SK-N-SH (cell line): ENCODE measurements at regions not wholly inside any gene's neighbourhood (a gene's known extent, or its start where the extent isn't known, plus 50 kb on each side); places are given as distances from the start of the nearest gene placed in this dataset.

Experiments
- CTCF ChIA-PET: fragments of 300-600, 350-600 bp; formaldehyde crosslinking; extraction: SDS; loops from one replicate; lab custom pipeline; 2021; lab: Yijun Ruan, JAX
- POLR2A ChIA-PET: fragments of 350-600 bp; sonication (Branson Sonifier 250); formaldehyde crosslinking; extraction: SDS; loops from one replicate; lab custom pipeline; 2020; ENCODE audit warnings: antibody characterized with exemption, inconsistent platforms; lab: Yijun Ruan, JAX
- DNase-seq: peaks from one replicate; pipeline ENCODE4 v3.0.0; 2012
- H2AFZ ChIP-seq: fragments of 200-600 bp; sonication (generic); 2 replicates; pipeline ENCODE4 v1.8.1; 2016; ENCODE audit warnings: antibody characterized with exemption, mild to moderate bottlenecking, low read depth
- H3F3A ChIP-seq: fragments of 200-600 bp; sonication (generic); replicated peaks from 2 replicates; pipeline ENCODE3; 2016; ENCODE audit warnings: antibody characterized with exemption, mild to moderate bottlenecking; ENCODE audit not compliant: insufficient read depth
- H3K27ac ChIP-seq, 2 experiments: fragments of 200-500 bp in 1 of 2; fragments of 200-600 bp in 1 of 2; sonication (Bioruptor generic) in 1 of 2; sonication (generic), shearing (Covaris generic) in 1 of 2; 2 replicates each; pipeline versions ENCODE4 v1.5.1 to v1.6.1; 2014 to 2016; ENCODE audit warnings: low read depth in 2 of 2, inconsistent platforms in 1 of 2, low read length in 1 of 2, mild to moderate bottlenecking in 1 of 2, mixed read lengths in 1 of 2
- H3K27me3 ChIP-seq: fragments of 200-600 bp; sonication (generic), shearing (Covaris generic); 2 replicates; pipeline ENCODE4 v1.6.1; 2016; ENCODE audit warnings: mixed run types; ENCODE audit not compliant: insufficient read depth
- H3K36me3 ChIP-seq, 2 experiments: fragments of 200-500 bp in 1 of 2; fragments of 200-600 bp in 1 of 2; sonication (Bioruptor generic) in 1 of 2; sonication (generic) in 1 of 2; replicated peaks in 1 of 2; 2 replicates each; pipeline versions ENCODE3 to v1.5.1; 2014 to 2016; ENCODE audit warnings: low read length in 1 of 2, mild to moderate bottlenecking in 1 of 2; ENCODE audit not compliant: insufficient read depth in 2 of 2, control insufficient read depth in 1 of 2
- H3K4me1 ChIP-seq, 2 experiments: fragments of 200-500 bp in 1 of 2; fragments of 200-600 bp in 1 of 2; sonication (Bioruptor generic) in 1 of 2; sonication (generic), shearing (Covaris generic) in 1 of 2; 2 replicates each; pipeline versions ENCODE4 v1.5.1 to v1.6.1; 2014 to 2016; ENCODE audit warnings: low read depth in 1 of 2, low read length in 1 of 2, mixed run types in 1 of 2; ENCODE audit not compliant: insufficient read depth in 2 of 2, control insufficient read depth in 1 of 2
- H3K4me2 ChIP-seq: fragments of 200-600 bp; sonication (generic), shearing (Covaris generic); 2 replicates; pipeline ENCODE4 v1.6.1; 2017; ENCODE audit warnings: mixed run types
- H3K4me3 ChIP-seq, 2 experiments: fragments of 200-500 bp in 1 of 2; fragments of 200-600 bp in 1 of 2; sonication (Bioruptor generic) in 1 of 2; sonication (generic), shearing (Covaris generic) in 1 of 2; 2 replicates each; pipeline versions ENCODE4 v1.5.1 to v1.8.1; 2014 to 2016; ENCODE audit warnings: low read depth in 2 of 2, inconsistent platforms in 1 of 2, low read length in 1 of 2, mild to moderate bottlenecking in 1 of 2, mixed read lengths in 1 of 2, moderate library complexity in 1 of 2
- H3K79me2 ChIP-seq: fragments of 200-600 bp; sonication (generic); 2 replicates; pipeline ENCODE4 v1.8.1; 2017; ENCODE audit warnings: mild to moderate bottlenecking; ENCODE audit not compliant: insufficient read depth
- H3K9ac ChIP-seq: fragments of 200-600 bp; sonication (generic); 2 replicates; pipeline ENCODE4 v1.6.1; 2017; ENCODE audit warnings: mixed run types
- H3K9me2 ChIP-seq: fragments of 200-600 bp; sonication (generic); 2 replicates; pipeline ENCODE4 v1.6.1; 2017; ENCODE audit warnings: mixed run types
- H3K9me3 ChIP-seq: fragments of 200-600 bp; sonication (generic); 2 replicates; pipeline ENCODE4 v1.6.1; 2017; ENCODE audit warnings: mixed run types, mild to moderate bottlenecking, moderate library complexity
- H4K20me1 ChIP-seq: fragments of 200-600 bp; sonication (generic); 2 replicates; pipeline ENCODE4 v1.6.1; 2017; ENCODE audit warnings: mild to moderate bottlenecking, mixed run types; ENCODE audit not compliant: insufficient read depth
- ELF1 ChIP-seq: IDR thresholded peaks from 2 replicates; pipeline ENCODE4 v1.4.0; 2012
- EP300 ChIP-seq, 2 experiments: IDR thresholded peaks; 2 replicates each; pipeline versions ENCODE4 v1.4.0 to v1.6.1; 2012; ENCODE audit warnings: borderline replicate concordance in 1 of 2, low read depth in 1 of 2, low read length in 1 of 2
- FOXM1 ChIP-seq: IDR thresholded peaks from 2 replicates; pipeline ENCODE4 v1.4.0; 2012; ENCODE audit warnings: low read depth, mild to moderate bottlenecking
- GABPA ChIP-seq: IDR thresholded peaks from 2 replicates; pipeline ENCODE4 v1.4.0; 2012; ENCODE audit warnings: low read depth, mild to moderate bottlenecking
- GATA2 ChIP-seq: sonication (generic); formaldehyde crosslinking; IDR thresholded peaks from 2 replicates; pipeline ENCODE4 v1.5.0; 2020; ENCODE audit warnings: mild to moderate bottlenecking, missing genetic modification reagents
- MEF2A ChIP-seq: IDR thresholded peaks from 2 replicates; pipeline ENCODE4 v1.4.0; 2012; ENCODE audit warnings: low read depth, borderline replicate concordance
- NRF1 ChIP-seq: IDR thresholded peaks from 2 replicates; pipeline ENCODE4 v1.6.1; 2012; ENCODE audit warnings: low read depth, mild to moderate bottlenecking, low read length
- RAD21 ChIP-seq: IDR thresholded peaks from 2 replicates; pipeline ENCODE4 v1.6.1; 2012; ENCODE audit warnings: mild to moderate bottlenecking, low read length
- RFX5 ChIP-seq: IDR thresholded peaks from 2 replicates; pipeline ENCODE4 v1.6.1; 2012; ENCODE audit warnings: mild to moderate bottlenecking, improper control_type of control experiment, low read length
- RXRA ChIP-seq: IDR thresholded peaks from 2 replicates; pipeline ENCODE4 v1.4.0; 2012; ENCODE audit warnings: low read depth, mild to moderate bottlenecking, borderline replicate concordance
- SIN3A ChIP-seq: IDR thresholded peaks from 2 replicates; pipeline ENCODE4 v1.6.1; 2012; ENCODE audit warnings: low read depth, mild to moderate bottlenecking, low read length, moderate library complexity, borderline replicate concordance
- TCF12 ChIP-seq: IDR thresholded peaks from 2 replicates; pipeline ENCODE4 v1.4.0; 2012
- WGBS: methylation state at CpG from one replicate; pipeline ENCODE4 v1.1.6; 2017; ENCODE audit warnings: low lambda C conversion rate; 5-methylcytosine and 5-hydroxymethylcytosine counted together
- TF ChIP-seq, protein P1 (sequence below): IDR thresholded peaks from 2 replicates; pipeline ENCODE4 v1.4.0; 2012; ENCODE audit warnings: low read depth
- TF ChIP-seq, protein P2 (sequence below): fragments of 150-350 bp; IDR thresholded peaks from 2 replicates; pipeline ENCODE4 v1.6.1; 2016; ENCODE audit warnings: mild to moderate bottlenecking, low read depth, low read length
- TF ChIP-seq, protein P3 (sequence below): IDR thresholded peaks from 2 replicates; pipeline ENCODE4 v1.4.0; 2012; ENCODE audit warnings: low read depth, borderline replicate concordance
- TF ChIP-seq, protein P4 (sequence below): fragments of 150-350 bp; IDR thresholded peaks from 2 replicates; pipeline ENCODE4 v1.6.1; 2017; ENCODE audit warnings: antibody characterized with exemption, low read length, low read depth, borderline replicate concordance
- TF ChIP-seq, protein P5 (sequence below): IDR thresholded peaks from 2 replicates; pipeline ENCODE4 v1.6.1; 2012; ENCODE audit warnings: mild to moderate bottlenecking, low read depth, low read length, moderate library complexity
- TF ChIP-seq, protein P6 (sequence below): fragments of 200-600 bp; sonication (generic); IDR thresholded peaks from 2 replicates; pipeline ENCODE4 v1.6.1; 2017; ENCODE audit warnings: antibody characterized with exemption, mild to moderate bottlenecking, moderate library complexity

DNA sequence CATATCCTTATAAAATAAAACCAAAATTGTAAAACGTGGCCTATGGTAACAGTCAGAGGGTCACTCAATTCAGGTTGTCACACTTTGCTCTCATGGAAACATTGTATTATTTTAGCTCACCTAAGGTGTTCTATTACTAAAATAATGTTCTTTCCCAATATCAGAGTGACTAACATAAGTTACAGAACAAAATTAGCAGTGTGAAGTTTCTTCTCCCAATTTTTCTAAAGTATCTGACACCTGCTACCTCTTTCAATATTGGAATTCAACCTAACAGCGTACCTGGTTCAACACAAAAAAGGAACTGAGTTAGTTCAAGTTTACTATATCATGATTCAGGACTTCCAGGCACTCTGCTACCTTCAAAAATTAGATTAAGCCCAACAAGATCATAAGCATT, 190.4 kb downstream of the ZEB2 start:
- Histone ChIP-seq H3F3A (peaks cover 11% of the 10 kb centered on the region), H3K9me2 (no peaks in the 10 kb centered on the region), H3K9me3 (no peaks in the 10 kb centered on the region), H3K4me2 (no peak overlapping the region)
- CTCF ChIA-PET, result interaction anchor here (0.6 kb wide), 1 partner anchor 40 kb away, joined by 3 read pairs; no protein-coding TSS in a partner anchor
- no peak for DNase-seq
- TF ChIP-seq GATA2 (no peak), RAD21 (no peak), RFX5 (no peak), FOXM1 (no peak), NRF1 (no peak), MEF2A (no peak), RXRA (no peak)
- TF ChIP-seq, protein P1, sequence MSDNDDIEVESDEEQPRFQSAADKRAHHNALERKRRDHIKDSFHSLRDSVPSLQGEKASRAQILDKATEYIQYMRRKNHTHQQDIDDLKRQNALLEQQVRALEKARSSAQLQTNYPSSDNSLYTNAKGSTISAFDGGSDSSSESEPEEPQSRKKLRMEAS, result no peak
- TF ChIP-seq, protein P2, sequence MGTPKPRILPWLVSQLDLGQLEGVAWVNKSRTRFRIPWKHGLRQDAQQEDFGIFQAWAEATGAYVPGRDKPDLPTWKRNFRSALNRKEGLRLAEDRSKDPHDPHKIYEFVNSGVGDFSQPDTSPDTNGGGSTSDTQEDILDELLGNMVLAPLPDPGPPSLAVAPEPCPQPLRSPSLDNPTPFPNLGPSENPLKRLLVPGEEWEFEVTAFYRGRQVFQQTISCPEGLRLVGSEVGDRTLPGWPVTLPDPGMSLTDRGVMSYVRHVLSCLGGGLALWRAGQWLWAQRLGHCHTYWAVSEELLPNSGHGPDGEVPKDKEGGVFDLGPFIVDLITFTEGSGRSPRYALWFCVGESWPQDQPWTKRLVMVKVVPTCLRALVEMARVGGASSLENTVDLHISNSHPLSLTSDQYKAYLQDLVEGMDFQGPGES, result no peak
- TF ChIP-seq, all 33 proteins: peak for 0
- no peaks in the 10 kb centered on the region for H3K36me3 ChIP-seq
- no peak overlapping the region for H2AFZ ChIP-seq
- H3K9ac ChIP-seq, result no peak overlapping the region
- POLR2A ChIA-PET, result no interaction called here
- 90% methylated on average over 2 of the region's 2 CpGs for WGBS
- H3K27me3 ChIP-seq, result no peaks in the 10 kb centered on the region
- no peak overlapping the region for H3K27ac ChIP-seq
- no peak overlapping the region for H3K4me3 ChIP-seq
- peaks cover 11% of the 10 kb centered on the region for H3K79me2 ChIP-seq
- H4K20me1 ChIP-seq, result no peaks in the 10 kb centered on the region
- H3K4me1 ChIP-seq, result peaks cover 0 to 4% of the 10 kb centered on the region in 2 experiments; a peak in 3 of 4 replicates

DNA sequence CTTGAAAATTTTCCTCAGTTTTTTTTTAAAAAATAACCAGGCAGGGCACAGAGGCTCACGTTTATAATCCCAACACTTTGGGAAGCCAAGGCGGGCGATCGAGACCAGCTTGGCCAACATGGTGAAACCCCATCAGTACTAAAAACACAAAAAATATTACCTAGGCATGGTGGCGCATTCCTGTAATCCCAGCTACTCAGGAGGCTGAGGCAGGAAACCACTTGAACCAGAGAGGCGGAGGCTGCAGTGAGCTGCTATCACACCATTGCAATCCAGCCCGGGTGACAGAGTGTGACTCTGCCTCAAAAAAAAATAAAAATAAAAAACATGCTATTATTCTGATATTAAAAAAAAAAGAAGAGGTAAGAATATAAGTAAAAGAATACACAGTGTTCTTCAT, 191.0 kb downstream of the ZEB2 start:
- no peak overlapping the region for H3K4me3 ChIP-seq
- H4K20me1 ChIP-seq, result no peaks in the 10 kb centered on the region
- H3K9me2 ChIP-seq, result no peaks in the 10 kb centered on the region
- no peaks in the 10 kb centered on the region for H3K27me3 ChIP-seq
- H3K4me2 ChIP-seq, result no peak overlapping the region
- H3K9me3 ChIP-seq, result no peaks in the 10 kb centered on the region
- peaks cover 0 to 4% of the 10 kb centered on the region in 2 experiments; a peak in 3 of 4 replicates for H3K4me1 ChIP-seq
- 90% methylated on average over 7 of the region's 7 CpGs for WGBS
- peaks cover 11% of the 10 kb centered on the region for H3K79me2 ChIP-seq
- POLR2A ChIA-PET, result no interaction called here
- peaks cover 11% of the 10 kb centered on the region for H3F3A ChIP-seq
- no peak overlapping the region for H3K27ac ChIP-seq
- CTCF ChIA-PET, result interaction anchor here (0.6 to 0.7 kb wide), 2 partner anchors 39 to 1554 kb away, joined by 3 read pairs; no protein-coding TSS in a partner anchor
- H2AFZ ChIP-seq, result no peak overlapping the region
- no peak overlapping the region for H3K9ac ChIP-seq
- no peak for DNase-seq
- H3K36me3 ChIP-seq, result no peaks in the 10 kb centered on the region
- TF ChIP-seq, protein P3, sequence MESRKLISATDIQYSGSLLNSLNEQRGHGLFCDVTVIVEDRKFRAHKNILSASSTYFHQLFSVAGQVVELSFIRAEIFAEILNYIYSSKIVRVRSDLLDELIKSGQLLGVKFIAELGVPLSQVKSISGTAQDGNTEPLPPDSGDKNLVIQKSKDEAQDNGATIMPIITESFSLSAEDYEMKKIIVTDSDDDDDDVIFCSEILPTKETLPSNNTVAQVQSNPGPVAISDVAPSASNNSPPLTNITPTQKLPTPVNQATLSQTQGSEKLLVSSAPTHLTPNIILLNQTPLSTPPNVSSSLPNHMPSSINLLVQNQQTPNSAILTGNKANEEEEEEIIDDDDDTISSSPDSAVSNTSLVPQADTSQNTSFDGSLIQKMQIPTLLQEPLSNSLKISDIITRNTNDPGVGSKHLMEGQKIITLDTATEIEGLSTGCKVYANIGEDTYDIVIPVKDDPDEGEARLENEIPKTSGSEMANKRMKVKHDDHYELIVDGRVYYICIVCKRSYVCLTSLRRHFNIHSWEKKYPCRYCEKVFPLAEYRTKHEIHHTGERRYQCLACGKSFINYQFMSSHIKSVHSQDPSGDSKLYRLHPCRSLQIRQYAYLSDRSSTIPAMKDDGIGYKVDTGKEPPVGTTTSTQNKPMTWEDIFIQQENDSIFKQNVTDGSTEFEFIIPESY, result no peak
- TF ChIP-seq EP300 (IDR thresholded peaks at IDR 0.05; ENCODE audit: borderline replicate concordance in 1 of 2, low read depth in 1 of 2, low read length in 1 of 2), result no peak
- TF ChIP-seq, protein P4, sequence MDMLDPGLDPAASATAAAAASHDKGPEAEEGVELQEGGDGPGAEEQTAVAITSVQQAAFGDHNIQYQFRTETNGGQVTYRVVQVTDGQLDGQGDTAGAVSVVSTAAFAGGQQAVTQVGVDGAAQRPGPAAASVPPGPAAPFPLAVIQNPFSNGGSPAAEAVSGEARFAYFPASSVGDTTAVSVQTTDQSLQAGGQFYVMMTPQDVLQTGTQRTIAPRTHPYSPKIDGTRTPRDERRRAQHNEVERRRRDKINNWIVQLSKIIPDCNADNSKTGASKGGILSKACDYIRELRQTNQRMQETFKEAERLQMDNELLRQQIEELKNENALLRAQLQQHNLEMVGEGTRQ, result no peak
- no peak for TF ChIP-seq RAD21
- no peak for TF ChIP-seq GABPA
- no peak for TF ChIP-seq RXRA
- no peak for TF ChIP-seq SIN3A
- no peak for TF ChIP-seq FOXM1
- TF ChIP-seq, protein P5, sequence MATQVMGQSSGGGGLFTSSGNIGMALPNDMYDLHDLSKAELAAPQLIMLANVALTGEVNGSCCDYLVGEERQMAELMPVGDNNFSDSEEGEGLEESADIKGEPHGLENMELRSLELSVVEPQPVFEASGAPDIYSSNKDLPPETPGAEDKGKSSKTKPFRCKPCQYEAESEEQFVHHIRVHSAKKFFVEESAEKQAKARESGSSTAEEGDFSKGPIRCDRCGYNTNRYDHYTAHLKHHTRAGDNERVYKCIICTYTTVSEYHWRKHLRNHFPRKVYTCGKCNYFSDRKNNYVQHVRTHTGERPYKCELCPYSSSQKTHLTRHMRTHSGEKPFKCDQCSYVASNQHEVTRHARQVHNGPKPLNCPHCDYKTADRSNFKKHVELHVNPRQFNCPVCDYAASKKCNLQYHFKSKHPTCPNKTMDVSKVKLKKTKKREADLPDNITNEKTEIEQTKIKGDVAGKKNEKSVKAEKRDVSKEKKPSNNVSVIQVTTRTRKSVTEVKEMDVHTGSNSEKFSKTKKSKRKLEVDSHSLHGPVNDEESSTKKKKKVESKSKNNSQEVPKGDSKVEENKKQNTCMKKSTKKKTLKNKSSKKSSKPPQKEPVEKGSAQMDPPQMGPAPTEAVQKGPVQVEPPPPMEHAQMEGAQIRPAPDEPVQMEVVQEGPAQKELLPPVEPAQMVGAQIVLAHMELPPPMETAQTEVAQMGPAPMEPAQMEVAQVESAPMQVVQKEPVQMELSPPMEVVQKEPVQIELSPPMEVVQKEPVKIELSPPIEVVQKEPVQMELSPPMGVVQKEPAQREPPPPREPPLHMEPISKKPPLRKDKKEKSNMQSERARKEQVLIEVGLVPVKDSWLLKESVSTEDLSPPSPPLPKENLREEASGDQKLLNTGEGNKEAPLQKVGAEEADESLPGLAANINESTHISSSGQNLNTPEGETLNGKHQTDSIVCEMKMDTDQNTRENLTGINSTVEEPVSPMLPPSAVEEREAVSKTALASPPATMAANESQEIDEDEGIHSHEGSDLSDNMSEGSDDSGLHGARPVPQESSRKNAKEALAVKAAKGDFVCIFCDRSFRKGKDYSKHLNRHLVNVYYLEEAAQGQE, result no peak
- no peak for TF ChIP-seq TCF12
- no peak for TF ChIP-seq NRF1
- TF ChIP-seq ELF1, result no peak
- TF ChIP-seq, protein P6, sequence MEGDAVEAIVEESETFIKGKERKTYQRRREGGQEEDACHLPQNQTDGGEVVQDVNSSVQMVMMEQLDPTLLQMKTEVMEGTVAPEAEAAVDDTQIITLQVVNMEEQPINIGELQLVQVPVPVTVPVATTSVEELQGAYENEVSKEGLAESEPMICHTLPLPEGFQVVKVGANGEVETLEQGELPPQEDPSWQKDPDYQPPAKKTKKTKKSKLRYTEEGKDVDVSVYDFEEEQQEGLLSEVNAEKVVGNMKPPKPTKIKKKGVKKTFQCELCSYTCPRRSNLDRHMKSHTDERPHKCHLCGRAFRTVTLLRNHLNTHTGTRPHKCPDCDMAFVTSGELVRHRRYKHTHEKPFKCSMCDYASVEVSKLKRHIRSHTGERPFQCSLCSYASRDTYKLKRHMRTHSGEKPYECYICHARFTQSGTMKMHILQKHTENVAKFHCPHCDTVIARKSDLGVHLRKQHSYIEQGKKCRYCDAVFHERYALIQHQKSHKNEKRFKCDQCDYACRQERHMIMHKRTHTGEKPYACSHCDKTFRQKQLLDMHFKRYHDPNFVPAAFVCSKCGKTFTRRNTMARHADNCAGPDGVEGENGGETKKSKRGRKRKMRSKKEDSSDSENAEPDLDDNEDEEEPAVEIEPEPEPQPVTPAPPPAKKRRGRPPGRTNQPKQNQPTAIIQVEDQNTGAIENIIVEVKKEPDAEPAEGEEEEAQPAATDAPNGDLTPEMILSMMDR, result no peak
